ENCODE measurements at regions not wholly inside any gene's neighbourhood (a gene's known extent, or its start where the extent isn't known, plus 50 kb on each side); places are given as distances from the start of the nearest gene placed in this dataset.
"Not testable (repeated sequence)": the region's sequence is repeated elsewhere in the genome, so short reads cannot be mapped to it uniquely, and the experiment has no call there.

DNA sequence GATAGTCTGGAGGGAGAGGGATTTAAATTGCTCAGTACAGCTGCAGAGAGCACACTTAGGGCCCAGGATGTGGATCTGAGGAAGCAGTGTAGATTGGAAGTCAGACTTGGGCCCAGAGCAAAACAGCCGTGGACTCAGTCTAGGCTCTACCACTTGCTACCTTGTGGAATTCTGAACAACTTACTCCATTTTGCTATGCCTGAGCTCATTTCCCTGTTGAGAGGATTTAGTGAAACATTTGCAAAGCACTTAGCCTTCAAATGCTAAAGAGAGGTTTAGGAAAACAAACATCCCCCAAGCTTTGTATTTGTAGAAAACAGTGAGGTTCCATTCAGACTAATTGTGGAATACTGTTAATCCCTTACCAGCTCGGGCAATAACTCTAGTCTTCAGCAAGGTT is 453.4 kb upstream of the ZNF507 start:
- intact Hi-C loops (cut with DNase I; ENCODE audit: low total_unique reads): no loop called here
- TF ChIP-seq, protein P1, sequence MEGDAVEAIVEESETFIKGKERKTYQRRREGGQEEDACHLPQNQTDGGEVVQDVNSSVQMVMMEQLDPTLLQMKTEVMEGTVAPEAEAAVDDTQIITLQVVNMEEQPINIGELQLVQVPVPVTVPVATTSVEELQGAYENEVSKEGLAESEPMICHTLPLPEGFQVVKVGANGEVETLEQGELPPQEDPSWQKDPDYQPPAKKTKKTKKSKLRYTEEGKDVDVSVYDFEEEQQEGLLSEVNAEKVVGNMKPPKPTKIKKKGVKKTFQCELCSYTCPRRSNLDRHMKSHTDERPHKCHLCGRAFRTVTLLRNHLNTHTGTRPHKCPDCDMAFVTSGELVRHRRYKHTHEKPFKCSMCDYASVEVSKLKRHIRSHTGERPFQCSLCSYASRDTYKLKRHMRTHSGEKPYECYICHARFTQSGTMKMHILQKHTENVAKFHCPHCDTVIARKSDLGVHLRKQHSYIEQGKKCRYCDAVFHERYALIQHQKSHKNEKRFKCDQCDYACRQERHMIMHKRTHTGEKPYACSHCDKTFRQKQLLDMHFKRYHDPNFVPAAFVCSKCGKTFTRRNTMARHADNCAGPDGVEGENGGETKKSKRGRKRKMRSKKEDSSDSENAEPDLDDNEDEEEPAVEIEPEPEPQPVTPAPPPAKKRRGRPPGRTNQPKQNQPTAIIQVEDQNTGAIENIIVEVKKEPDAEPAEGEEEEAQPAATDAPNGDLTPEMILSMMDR (IDR thresholded peaks at IDR 0.05): no peak
- no peak for TF ChIP-seq POLR2A (IDR thresholded peaks at IDR 0.05)
- H3K4me3 ChIP-seq (ENCODE audit: low read depth, poor library complexity, severe bottlenecking): no peak overlapping the region
- no peak for DNase-seq (ENCODE audit: low spot score in 2 of 2)
- WGBS, 2 donors: 90 to 91% methylated on average over 2 of the region's 2 CpGs

- WGBS, 2 donors: 79 to 91% methylated on average over 4 of the region's 4 CpGs
- intact Hi-C loops (cut with DNase I; ENCODE audit: low total_unique reads); H3K4me3 ChIP-seq (ENCODE audit: low read depth, poor library complexity, severe bottlenecking); DNase-seq (ENCODE audit: low spot score in 2 of 2): not testable (repeated sequence)
Observed at GRCh38 chr19:31893491-31893890, 451.9 kb upstream of the ZNF507 start.

DNA sequence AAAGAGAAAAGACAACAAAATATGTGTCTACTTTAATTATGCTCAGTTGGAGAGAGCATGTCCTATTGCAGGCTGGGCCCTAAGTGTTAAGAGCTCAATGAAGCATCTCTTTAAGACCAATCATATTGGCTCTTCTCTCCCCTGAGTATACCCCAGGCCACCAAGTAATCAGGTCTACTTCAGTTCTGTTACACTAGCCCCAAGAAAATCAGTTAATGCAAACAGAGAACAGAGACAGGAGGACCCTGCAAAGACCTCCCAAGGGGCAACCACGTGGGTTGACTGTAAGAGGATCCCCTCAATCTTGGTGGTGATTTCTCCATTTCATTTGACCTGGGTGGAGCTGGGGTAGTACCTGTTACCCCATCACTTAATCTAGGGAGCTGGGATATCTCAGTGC is 451.0 kb upstream of the ZNF507 start:
- TF ChIP-seq, protein P1 (IDR thresholded peaks at IDR 0.05): no peak
- no peak for TF ChIP-seq POLR2A (IDR thresholded peaks at IDR 0.05)
- intact Hi-C loops (cut with DNase I; ENCODE audit: low total_unique reads): no loop called here
- DNase-seq (ENCODE audit: low spot score in 2 of 2): no peak
- no peak overlapping the region for H3K4me3 ChIP-seq (ENCODE audit: low read depth, poor library complexity, severe bottlenecking)
- 56 to 79% methylated on average over 1 of the region's 1 CpG for WGBS, 2 donors

DNA sequence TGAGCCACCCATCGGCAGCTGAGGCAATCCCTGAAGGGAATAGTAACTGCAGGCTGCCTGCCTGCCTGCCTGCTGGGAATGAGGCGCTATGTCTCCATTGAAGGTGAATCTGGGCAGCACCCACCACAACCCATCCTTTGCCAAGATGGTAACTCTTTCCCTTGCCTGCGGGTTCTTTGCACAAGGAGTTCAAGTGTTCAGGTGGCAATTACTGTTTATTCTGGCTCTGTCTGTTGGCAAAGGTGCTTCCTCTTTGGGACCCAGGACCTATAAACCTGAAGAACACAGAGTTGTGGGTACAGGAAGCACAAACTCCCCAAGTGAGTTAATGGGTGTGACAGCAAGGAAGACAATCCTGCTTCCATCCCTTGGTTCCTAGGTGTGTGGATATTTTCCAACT is 448.1 kb upstream of the ZNF507 start:
- intact Hi-C loops (cut with DNase I; ENCODE audit: low total_unique reads): no loop called here
- TF ChIP-seq, protein P1 (IDR thresholded peaks at IDR 0.05): no peak
- TF ChIP-seq POLR2A (IDR thresholded peaks at IDR 0.05): no peak
- no peak for DNase-seq (ENCODE audit: low spot score in 2 of 2)
- no peak overlapping the region for H3K4me3 ChIP-seq (ENCODE audit: low read depth, poor library complexity, severe bottlenecking)
- 75 to 91% methylated on average over 3 of the region's 3 CpGs for WGBS, 2 donors

- 70 to 74% methylated on average over 2 of the region's 2 CpGs for whole genome bisulfite sequencing, 2 donors
- no peak overlapping the region for H3K4me3 ChIP-seq (ENCODE audit: low read depth, poor library complexity, severe bottlenecking)
- no peak for TF ChIP-seq POLR2A (IDR thresholded peaks at IDR 0.05)
- TF ChIP-seq, protein P1 (IDR thresholded peaks at IDR 0.05): no peak
- intact Hi-C loops (cut with DNase I; ENCODE audit: low total_unique reads): no loop called here
- no peak for DNase-seq (ENCODE audit: low spot score in 2 of 2)
Observed at GRCh38 chr19:31900991-31901390, 444.4 kb upstream of the ZNF507 start.

GRCh38 chr19:31902821-31903220 is 442.6 kb upstream of the ZNF507 start:
- no peak for DNase-seq (ENCODE audit: low spot score in 2 of 2)
- intact Hi-C loops (cut with DNase I; ENCODE audit: low total_unique reads): no loop called here
- no peak for TF ChIP-seq POLR2A (IDR thresholded peaks at IDR 0.05)
- TF ChIP-seq, protein P1 (IDR thresholded peaks at IDR 0.05): no peak
- no peak overlapping the region for H3K4me3 ChIP-seq (ENCODE audit: low read depth, poor library complexity, severe bottlenecking)
- WGBS, 2 donors: 63 to 81% methylated on average over 1 of the region's 1 CpG
